LNCAP (cell line): ENCODE measurements at regions not wholly inside any gene's neighbourhood (a gene's known extent, or its start where the extent isn't known, plus 50 kb on each side); places are given as distances from the start of the nearest gene placed in this dataset.
A peak's percentile ranks its signal among the peaks of the same experiment; 100 is the strongest.

Source experiments
- TF ChIP-seq, protein P1 (sequence below): fragments of 450-650 bp; IDR thresholded peaks from 2 replicates; pipeline ENCODE4 v1.5.1; 2017; ENCODE audit warnings: mild to moderate bottlenecking

DNA sequence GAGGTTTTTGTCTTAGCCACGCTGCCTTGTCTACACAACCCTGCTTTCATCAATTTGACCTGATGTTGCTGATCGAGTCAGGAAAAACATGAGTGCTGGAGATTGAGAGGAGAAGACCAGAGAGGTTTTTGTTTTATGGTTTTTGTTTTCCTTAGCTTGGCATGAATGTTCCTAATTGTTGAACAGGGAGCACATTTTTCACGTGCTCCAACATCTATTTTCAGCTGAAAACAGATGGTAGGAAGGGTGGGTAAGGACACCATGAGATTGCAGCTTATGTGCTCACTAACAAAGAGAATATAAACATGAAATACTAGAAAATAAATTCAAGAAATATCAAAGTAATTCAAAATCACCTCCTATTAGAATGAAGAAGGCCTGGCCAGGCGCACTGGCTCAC lies 79.9 kb upstream of the LMCD1 start:
- TF ChIP-seq, protein P1, sequence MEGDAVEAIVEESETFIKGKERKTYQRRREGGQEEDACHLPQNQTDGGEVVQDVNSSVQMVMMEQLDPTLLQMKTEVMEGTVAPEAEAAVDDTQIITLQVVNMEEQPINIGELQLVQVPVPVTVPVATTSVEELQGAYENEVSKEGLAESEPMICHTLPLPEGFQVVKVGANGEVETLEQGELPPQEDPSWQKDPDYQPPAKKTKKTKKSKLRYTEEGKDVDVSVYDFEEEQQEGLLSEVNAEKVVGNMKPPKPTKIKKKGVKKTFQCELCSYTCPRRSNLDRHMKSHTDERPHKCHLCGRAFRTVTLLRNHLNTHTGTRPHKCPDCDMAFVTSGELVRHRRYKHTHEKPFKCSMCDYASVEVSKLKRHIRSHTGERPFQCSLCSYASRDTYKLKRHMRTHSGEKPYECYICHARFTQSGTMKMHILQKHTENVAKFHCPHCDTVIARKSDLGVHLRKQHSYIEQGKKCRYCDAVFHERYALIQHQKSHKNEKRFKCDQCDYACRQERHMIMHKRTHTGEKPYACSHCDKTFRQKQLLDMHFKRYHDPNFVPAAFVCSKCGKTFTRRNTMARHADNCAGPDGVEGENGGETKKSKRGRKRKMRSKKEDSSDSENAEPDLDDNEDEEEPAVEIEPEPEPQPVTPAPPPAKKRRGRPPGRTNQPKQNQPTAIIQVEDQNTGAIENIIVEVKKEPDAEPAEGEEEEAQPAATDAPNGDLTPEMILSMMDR: no peak

DNA sequence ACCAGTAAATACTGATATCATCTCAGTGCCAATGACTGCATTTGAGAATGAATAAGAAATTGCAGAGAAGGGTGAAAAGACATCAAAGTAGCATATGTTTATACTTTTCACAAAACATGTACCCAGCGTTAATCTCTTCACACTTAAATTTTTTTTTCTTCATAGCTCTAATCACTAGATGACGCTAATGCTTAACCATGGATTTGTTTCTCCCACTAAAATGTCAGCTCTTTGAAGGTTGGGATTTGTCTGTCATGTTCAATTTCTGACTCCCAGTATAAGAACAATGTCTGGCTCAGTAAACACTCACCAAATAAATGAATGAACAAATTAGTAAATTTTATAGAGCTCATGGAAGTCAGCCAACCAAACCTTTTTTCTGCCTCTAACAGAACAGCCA lies 78.3 kb upstream of the LMCD1 start:
- TF ChIP-seq, protein P1: peak; percentile 32; the same call in 1 of the 2 replicates

- TF ChIP-seq, protein P1: no peak
Measured at GRCh38 chr3:8424281-8424680, 77.3 kb upstream of the LMCD1 start.

DNA sequence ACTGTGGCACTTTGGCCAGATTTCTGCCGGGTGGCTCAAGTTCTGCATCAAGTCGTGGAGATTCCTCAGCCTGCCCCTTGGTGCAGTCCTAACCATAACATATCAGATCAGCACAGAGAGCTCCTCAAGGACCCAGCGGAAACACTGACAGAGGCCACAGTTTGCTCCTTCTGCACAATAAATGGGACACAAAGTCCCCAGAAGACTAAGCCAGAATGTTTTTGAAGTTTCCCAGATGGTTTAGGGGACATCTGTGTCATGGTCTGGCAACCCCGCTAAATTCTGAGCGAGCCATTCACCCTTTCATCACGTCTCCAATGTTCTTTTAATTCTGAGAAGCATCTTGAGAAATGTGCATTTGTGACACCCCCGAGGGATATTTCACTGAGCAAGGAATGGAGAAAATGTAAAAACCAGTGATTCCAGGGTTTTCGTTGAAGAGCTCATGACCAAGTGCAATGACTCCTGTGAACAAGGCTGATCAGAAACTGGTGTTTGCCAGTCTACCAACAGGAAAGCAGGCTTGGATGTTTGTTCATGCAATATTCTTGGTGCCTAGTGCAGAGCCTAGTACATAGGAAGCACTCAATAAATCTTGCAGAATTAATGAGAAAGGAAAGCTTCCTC lies 64.8 kb upstream of the LMCD1 start:
- TF ChIP-seq, protein P1: no peak

DNA sequence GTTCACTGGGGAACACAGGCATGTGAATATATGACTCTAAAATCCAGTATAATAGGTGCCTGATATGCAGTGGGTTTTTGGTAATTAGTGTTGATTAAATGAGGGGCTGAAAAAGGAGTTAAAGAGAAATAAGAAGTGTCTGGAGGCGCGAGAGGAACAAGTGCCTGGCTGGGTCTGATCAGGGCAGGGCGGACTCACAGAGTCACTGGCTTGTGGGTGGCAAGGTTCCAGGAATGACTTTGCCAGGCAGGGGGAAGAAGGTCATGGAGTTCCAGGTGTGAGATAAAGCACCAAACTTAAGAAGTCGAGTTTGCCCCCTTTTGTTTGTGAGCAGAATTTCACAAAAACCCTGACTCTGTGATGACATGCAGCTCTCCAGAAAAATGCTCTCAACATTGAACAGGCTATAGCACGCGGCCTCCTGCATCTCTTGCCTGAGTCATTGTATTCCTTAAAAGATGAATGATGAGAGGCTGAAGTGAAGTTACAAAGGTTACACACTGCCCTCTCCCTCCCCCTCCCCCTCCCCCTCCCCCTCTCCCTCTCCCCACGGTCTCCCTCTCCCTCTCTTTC lies 63.0 kb upstream of the LMCD1 start:
- TF ChIP-seq, protein P1: no peak

DNA sequence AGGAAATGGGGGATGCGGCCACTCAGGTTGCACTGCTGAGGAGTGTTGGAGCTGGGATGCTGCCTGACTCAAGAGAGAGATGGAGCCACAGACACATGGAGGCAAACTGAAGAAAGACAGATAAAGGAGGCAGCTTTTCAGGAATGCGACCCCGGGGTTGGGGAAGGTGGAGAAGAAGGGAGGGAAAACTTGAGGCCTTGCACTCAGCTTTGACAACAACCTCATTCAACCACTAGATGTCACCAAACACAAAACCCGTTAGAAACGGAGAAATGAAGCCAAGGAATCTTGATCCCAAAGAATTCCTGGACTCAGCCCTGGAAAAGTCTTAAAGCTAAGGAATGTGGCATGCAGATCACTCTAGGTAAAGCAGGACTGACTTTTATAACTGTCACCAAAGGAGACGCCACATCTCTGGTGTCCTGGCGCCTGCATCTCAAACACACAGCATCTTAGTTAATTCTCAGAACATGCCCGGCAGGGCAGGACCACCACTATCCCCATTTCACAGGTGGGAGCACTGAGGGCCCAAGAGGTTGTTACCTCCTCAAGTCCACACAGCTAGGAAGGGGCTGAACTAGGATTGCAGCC lies 59.6 kb upstream of the LMCD1 start:
- TF ChIP-seq, protein P1: peak; percentile 73

DNA sequence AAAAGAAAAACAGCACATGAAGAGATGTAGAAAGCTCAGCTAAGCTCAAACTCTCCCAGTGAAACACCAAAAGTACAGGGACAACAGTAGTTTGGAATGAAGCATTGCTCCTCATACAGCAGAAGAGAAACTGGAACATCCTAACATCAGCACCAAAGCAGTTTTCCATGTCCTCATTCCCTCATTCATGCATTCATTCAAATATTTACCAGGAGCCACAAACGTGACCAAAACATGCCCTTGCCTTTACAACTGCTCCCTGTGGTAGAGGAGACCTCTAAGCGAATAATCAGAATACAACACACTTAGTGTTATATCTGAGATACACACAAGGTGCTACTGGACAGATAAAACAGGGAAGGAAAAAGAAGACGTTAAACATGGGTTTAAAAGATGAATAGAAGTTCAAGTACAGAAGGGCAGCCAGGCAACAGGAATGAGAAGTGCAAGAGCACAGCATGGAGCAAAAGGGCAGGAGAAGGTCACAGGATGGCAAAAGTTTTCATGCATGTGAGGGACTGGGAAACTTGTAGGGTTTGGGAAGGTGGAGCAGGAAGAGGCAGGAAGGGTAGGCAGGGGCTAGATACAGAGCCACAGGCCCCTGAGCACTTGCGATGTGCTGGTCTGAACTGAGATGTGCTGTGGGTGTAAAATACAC lies 58.5 kb upstream of the LMCD1 start:
- TF ChIP-seq, protein P1: no peak
